IPS-NIHi11 (cell line): ENCODE measurements at regions not wholly inside any gene's neighbourhood (a gene's known extent, or its start where the extent isn't known, plus 50 kb on each side); places are given as distances from the start of the nearest gene placed in this dataset.

Experiments used
- DNase-seq: peaks from one replicate; pipeline ENCODE4 v3.0.0; 2012; ENCODE audit warnings: mixed read lengths, low spot score

DNA sequence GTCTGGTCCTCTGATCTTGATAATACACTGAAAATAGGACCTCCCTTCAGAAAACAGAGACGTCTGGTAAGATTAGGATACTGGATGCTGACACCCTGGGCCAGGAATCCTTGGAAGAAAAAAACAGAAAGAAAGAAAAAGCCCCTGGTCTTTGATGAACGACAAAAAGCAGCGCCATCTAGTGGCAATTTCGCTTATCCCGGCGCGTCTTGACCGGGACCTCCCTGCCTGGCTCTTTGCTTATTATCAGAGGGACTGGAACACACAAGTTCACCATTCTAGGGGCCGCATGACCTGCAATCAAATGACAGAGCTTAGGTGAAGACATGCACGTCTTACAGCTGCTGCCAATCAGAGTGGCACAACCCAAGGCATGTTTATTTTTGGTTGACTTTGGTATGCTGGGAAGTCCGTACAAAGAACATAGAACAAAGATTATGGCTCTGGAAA, 114.9 kb upstream of the NFIB start:
- DNase-seq = peak; percentile 73

- no peak for DNase-seq
Measured at GRCh38 chr9:14427419-14427818, 113.5 kb upstream of the NFIB start.

DNA sequence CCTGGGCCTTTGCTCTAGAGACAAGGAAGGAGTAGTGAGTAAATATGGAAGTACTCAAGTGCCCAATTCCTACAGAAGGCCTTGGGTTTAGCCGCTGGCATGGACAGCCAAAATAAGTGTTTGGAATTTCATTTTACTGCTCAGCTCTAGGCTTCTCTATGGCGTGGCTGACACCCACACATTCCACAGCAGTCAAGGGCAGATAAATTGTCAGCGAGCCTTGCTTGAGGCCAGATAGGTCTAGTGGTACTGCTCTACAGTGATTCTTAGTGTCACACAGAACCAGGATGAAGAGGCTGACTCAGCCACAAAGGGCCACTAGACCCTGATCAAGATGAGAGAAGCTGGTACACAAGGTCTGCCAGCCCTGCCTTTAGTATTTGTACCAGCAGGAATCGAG, 111.0 kb upstream of the NFIB start:
- no peak for DNase-seq

- DNase-seq = no peak
Measured at GRCh38 chr9:14424289-14424688, 110.3 kb upstream of the NFIB start.

- DNase-seq = no peak
Measured at GRCh38 chr9:14423815-14424261, 109.9 kb upstream of the NFIB start.

- DNase-seq = no peak
Measured at GRCh38 chr9:14421291-14421690, 107.3 kb upstream of the NFIB start.

DNA sequence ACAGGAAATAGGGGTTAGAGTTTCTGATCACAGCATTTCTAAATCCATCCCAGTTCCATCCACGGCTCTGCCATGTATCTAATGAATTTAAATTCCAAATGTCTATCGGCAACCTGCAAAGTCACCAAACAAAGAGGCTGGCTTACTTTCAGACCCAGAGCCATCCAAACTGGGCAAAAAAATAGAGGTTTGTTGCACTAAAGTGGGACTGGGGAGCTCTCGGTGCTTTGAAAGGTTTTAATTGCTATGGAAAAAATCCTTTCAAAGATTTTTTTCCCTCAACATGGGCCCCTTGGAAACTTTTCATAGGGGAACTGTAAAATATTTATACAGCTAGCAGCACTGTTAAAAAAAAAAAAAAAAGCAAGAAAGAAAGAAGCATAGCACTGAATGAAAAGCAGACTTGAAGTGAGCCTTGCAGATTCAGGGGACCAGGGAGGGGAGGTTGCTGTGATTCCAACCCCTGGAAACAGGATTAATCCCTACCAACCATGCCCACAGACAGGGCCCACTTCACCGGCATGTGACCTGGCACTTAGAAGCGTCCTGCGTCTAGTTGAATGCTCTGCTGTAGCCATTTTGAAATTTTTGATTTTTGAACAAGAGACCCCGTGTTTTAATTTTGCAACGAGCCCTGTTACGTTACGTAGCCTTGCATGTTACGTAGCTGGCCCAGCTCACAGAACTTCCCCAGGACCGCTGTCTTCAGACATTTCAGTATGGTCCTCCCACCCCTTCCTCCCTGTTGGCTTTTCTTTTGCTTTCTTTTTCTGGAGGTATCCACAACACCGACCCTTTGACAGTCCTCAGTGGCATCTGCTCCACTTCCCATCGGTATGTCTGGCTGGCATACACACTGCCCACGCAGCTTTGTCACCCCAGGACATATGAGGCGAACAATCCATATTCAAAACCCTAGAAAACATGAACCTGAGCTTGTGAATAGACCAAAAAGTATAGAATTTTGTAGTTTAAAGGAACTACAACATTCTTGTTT, 105.3 kb upstream of the NFIB start:
- DNase-seq = no peak

GRCh38 chr9:14418301-14418940, 104.5 kb upstream of the NFIB start:
- no peak for DNase-seq

- no peak for DNase-seq
Measured at GRCh38 chr9:14417237-14417636, 103.3 kb upstream of the NFIB start.

- DNase-seq = no peak
Measured at GRCh38 chr9:14415947-14416346, 102.0 kb upstream of the NFIB start.

GRCh38 chr9:14413812-14414211, 99.9 kb upstream of the NFIB start:
- no peak for DNase-seq

DNA sequence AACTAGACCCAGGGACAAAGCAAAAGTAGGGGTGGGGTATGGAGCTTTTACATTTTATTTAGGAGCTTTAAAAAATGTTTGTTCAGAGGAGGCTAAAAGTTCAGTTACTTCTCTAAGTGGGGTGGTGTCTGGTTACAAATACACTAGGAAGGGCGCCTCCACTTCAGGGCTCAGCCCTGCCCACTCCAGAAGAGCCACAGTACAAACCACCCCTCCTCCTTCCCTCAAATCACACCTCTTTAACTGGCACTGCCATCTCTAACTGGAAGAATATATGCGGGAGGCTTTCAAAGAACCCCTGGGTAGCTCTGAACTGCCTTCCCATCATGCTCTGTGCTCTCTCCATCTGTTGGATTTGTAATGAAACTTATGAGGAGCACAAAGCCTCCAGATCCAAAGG, 98.8 kb upstream of the NFIB start:
- no peak for DNase-seq

GRCh38 chr9:14406463-14406862, 92.5 kb upstream of the NFIB start:
- no peak for DNase-seq

GRCh38 chr9:14405176-14405706, 91.3 kb upstream of the NFIB start:
- DNase-seq = no peak

DNA sequence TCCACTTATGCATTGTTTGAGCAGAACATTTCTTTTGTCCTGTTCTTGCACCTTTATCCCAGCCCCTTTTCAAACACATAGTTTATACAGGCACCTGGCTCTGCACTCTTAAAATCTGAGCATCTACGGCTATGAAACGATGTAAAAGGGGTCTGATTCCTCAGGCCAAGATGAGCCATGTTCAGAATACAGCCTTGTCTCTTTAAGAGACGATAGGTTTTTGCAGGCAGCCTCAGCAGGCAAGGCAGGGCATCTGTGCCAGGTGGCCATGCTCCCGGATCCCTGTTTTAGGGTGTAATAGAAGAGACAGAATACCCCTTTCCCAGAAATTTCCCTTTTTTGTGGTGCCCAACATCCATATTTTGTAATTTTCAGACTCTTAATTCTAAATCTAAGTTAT, 89.1 kb upstream of the NFIB start:
- DNase-seq = no peak

DNA sequence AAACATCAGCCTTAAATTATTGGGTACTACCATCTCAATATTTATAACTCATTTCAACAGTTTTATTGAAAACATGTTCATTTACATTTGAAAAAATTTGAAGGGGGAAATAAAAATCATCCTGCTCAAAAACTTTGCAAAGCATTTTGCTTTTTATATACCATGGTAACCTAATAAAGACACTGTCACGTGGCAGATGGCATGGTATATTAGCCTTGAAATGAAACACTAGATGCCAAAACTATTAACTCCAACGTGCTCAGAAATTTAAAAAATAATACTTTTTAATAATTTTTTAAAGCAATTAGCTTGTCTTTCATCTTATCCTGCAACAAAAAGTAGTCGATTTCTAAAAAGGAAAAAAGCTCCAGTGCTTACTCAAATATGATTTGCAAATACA, 88.6 kb upstream of the NFIB start:
- DNase-seq = no peak

DNA sequence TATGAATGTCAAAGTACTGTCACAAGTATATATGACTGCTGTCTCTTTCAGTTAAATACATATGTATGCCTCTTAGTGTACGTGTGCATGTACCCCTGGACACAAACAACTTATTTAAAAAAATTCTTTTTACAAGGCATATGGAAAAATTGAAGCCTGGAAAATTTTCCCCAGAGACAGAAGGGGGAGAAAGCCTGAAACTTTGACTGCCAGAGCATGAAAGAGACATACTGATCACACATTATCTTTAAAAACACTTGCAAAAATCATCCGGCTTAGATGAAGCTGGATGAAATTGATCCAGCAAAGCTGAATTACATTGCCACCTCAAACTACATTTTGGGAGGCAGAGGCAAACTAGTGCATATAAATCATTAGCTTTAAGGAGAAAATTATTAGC, 88.0 kb upstream of the NFIB start:
- DNase-seq = no peak

- peak; percentile 52 for DNase-seq
Measured at GRCh38 chr9:14400658-14400995, 86.7 kb upstream of the NFIB start.

DNA sequence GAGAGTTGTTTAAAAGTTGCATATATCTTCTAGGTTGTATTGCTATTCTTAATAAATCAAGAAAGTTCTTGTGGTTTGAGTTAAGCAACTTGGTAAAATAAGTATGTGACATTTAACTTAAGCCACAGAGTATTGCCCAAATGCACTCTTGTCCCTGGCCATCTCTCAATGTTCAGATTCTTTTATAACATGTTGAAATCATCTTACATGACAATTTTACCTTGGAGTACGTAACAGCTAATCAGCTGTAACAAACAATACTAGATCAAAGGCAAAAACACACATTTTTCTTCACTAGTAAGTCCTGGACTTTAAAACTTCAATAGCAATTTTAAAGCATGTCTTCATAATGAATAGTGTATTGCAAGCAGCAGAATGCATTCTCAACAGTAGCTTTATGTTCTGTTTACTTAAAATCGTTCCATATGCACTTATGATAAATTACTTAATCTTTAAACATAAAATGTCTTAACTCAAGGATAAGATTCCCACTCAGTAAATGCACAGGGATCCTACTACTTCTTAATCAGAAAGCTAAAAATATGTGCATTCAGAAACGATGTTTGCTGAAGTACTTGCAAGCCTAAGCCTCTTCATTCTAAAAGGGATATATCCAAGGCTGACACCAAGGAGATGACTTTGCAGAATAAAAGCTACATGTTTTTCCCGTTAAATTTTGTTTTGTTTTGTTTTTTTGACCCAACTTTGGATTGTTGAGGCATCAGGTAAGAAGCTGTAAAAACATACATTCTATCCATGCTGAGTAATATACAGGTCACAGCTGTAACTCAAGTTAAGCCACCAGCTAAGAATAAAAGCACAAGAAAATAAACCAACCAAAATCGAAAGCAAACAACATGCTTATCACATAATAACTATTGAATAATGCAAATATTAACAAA, 86.1 kb upstream of the NFIB start:
- no peak for DNase-seq

- DNase-seq = no peak
Measured at GRCh38 chr9:14398473-14398872, 84.5 kb upstream of the NFIB start.

- no peak for DNase-seq
Measured at GRCh38 chr9:14396171-14396570, 82.2 kb upstream of the NFIB start.
